NCI-H526 treated with DMSO at 0.1 percent for 48 hours (cell line): ENCODE measurements at regions not wholly inside any gene's neighbourhood (a gene's known extent, or its start where the extent isn't known, plus 50 kb on each side); places are given as distances from the start of the nearest gene placed in this dataset.
A peak's percentile ranks its signal among the peaks of the same experiment; 100 is the strongest.

ENCODE experiments used
- DNase-seq: peaks from one replicate; lab custom pipeline; 2025; lab: John Stamatoyannopoulos, UW

DNA sequence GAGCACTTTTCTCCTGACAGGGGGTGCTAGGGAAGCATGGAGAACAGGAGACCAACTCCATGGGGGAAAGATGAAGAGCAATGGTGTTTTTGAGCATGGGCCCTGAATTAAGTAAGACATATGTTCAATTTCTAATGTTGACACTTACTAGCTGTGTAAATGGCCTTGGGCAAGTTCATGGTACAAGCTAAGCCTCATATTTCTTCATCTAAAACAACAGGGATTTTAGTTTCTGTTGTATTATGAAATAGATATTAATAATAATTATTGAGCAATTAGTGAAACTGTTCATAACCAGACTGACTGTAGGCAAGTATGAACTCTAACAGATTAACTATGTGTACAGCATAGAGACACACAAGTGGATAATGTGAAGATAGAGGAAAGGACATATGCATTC is 515.0 kb upstream of the FAT1 start:
- DNase-seq = no peak

DNA sequence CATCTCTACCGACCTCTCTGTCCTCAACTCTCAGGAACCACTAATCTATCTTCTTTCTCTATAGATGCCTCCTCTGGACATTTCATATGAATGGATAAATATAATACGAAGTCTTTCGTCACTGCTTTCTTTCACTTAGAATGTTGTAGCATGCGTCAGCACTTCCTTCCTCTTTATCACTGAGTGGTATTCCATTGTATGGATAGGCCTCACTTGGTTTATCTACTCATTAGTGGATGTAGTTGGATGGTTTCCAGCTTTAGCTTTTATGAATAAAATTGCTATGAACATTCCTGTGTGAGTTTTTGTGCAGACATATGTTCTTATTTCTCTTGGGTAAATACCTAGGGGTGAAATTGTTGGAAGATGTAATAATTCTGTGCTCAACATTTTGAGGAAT is 528.2 kb upstream of the FAT1 start:
- no peak for DNase-seq

DNA sequence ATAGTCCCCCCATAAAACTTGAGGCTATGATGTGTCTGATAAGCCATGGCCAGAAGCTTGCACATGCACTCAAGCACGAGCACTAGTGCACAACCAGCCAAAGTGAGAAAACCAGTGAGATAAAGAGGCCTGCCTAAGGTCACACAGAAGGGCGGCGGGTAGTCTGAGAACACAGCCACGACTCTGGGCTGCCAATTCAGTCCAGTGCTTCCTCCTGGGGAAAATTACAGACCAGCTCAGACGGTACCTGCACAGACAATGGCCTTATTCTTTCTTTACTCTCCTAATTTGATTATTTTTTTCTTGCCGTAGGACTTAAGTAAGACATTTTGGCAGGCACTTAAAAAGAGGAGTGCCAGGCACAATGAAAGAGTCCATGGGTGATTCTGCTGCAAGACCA is 533.2 kb upstream of the FAT1 start:
- peak; percentile 9 for DNase-seq

DNA sequence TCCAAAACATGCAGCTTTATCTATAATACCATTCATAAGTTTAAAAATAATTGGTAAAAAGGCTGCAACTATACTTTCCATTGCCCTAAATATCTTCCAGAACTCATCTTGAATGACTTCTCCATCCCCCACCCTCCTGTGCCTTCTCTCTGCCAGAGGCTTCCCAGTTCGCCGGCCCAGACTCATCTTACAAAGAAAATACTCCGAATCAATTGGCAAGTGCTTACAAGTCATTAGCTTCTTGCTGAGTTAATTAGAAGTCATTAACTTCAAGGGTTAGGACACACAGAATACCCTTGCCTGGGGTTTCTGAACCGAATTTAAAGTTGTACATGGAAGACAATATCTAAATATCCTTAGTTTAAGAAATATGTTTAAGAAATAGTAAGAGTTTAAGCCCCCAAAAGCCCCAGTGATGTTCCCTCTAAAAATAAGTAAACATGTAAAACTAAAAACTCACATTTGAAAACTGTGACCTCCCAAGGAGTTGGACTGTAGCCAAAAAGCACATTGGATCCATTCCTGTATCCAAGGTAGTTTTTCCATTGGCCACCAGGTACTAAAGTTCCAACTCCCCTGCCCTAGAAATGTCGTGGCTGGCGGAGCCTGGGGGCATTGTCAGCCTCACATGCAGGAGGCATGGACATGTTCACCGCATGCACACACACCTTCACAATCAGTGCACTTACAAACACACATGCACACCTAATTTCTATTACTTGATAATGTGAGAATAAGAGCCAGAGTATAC is 535.2 kb upstream of the FAT1 start:
- DNase-seq = no peak

DNA sequence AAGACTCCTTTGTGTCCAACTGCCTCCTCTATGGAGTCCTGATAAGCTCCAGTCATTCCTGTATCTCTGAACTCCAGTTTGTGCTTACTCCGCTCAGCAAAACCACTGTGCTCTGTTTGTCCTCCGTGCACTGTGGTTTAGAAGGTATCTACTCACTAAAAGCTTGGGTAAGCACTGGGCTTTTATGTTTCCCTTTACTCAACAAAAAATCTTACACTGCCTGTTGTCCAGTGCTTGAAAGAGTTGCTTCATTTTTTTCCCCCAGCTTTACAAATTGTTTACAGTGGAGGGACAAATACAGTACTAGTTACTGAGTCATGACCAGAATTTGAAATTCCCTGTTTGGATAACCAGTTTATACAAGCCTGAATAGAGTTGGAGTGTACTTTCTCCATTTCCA is 545.3 kb upstream of the FAT1 start:
- DNase-seq = no peak

DNA sequence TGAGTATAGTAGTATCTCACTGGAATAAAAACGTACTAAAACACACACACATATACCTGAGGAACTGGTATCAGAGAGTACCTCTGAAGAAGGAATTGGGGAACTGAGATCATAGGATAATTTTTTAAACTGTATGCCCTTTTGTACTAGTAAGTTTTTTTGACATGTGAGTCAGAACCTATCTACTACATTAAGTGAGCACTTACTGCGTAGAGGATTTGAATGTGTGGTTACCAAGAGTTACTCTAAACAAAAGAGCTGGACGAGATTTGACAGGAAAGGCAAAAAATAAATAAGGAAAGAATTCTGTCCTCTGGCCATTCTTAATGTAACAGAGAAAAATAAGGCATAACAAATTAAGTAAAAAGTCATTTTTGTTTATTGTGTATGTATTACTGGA is 546.5 kb upstream of the FAT1 start:
- no peak for DNase-seq

DNA sequence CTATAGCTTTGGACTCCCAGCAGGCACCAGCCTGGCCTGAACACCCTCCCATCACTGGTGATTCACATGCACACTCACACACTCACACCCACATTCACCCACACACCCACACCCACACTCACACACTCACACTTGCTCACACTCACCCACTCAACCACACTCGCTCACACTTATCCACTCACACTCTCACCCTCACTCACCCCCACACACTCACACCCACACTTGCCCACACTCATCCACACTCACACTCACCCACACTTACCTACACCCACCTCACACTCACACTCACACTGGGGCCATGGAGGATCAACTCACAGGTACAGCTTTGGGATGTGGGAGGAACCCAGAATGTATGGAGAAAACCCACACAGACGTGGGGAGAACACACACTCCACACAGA is 548.2 kb upstream of the FAT1 start:
- DNase-seq = no peak

DNA sequence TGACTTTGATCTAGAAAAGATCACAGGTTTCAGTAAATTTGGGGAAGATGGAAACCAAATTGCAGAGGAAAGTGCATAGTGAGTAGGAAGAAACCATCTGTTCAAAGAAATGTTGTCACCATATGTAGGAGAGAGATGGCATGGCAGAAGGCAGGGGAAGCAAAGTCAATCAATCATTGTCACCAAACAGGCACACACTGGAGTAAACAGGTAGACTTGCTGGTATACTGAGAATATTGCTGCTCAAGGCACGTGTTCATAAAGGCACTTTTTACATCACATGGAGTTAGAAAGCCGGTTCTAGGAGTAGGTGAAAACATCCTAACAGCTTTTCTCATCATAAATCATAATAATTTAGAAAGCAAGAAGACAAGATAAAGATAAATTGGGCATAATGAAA is 550.5 kb upstream of the FAT1 start:
- no peak for DNase-seq

DNA sequence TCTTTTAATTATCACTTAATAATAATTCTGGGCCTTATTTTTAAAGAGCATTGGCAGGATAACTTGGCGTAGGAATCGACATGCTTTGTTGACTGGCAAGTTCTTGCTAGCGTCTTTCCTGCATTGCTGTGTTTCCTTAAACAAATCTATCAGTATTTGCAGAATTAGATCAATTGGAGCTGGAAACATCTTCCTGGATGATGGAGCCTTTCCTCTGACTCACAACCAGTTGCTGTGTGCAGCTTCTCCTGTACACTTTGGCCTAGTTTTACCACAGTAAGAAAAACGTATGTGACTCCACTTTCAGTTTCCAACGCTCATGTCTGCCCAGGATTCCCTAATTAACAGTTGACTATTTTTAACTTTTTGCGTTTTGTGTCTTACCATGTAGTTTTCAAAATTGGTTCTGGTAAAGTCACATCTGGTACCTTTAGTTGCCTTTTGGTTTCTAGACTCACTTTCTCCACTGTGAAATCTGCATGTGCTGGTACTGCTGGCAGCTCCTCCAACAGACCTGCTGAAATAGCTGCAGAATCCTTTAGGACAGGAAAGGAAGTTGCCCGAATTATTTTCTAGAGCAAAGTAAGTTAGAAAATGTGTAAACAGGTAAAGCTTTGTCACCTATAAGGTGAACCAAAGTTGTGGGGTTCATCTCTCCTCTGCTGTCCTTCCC is 553.2 kb upstream of the FAT1 start:
- DNase-seq = no peak

DNA sequence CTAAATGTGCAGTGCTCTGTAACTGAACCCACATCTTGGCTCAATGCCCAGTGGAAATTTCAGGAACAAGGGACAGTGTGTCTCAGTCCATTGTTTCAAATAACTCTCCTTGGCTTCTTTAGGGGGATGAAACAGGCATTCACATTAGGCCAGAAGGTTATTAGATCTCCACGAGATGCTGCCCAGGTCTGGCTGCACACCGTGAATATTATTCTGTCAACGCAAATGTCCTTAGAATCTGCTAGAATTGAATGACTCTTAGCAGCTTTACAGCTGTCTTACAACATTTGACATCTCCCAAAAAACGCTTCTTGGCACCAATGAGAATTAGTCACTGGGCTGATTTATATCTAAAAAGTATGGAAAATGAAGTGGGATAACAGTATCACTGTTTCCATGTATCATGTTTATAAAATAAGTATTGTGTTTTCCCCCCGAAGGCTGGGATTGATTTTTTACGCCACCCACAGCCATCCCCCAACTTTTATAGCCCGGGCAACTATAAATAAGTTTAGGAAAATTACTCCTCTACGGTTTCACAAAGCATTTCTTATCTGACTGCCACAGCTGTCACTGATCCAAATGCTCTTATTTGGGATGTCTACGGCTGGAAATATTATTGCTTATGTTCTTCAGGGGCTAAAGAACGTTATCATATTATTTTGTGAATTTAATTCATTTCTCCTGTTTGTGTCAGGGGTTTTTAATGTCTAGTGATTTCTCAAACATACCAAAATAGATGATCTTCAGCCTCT is 559.7 kb upstream of the FAT1 start:
- no peak for DNase-seq

DNA sequence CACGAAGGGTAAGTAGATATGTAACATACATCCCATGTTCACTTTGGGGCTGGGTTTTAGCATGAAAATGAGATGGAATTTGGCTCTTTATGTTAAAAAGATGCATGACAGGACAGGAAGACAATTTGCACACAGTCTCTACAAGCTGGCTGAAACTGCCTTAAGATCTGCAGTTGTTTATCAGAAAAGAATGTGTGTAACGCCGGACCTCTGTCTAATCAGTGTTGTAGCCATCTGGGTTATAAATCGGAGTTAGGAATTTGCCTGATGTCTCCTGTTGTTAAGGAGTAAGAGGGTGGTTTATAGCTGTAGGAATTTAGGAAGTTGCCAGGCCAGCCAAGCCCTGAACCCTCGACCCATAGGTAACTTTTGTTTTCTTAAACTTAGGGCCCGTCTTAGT is 562.9 kb upstream of the FAT1 start:
- DNase-seq = no peak

DNA sequence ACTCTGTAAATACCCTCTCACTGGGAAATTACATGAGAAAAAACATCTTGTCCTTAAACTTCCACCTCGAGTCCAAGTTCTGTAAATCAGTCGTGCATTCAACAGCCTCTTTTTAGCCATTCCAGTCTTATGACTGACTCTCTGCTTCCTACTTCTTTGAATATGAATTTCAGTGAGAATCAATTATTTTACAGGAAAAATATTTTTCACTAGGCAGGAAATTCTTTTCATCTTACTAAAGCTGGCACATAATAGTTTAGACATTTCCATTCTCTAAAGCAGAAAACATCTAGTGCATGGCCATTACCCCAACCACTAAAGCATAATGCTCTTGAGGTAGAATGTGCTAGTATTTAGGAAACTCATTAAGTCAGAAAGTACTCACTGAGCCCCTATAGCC is 565.7 kb upstream of the FAT1 start:
- no peak for DNase-seq

DNA sequence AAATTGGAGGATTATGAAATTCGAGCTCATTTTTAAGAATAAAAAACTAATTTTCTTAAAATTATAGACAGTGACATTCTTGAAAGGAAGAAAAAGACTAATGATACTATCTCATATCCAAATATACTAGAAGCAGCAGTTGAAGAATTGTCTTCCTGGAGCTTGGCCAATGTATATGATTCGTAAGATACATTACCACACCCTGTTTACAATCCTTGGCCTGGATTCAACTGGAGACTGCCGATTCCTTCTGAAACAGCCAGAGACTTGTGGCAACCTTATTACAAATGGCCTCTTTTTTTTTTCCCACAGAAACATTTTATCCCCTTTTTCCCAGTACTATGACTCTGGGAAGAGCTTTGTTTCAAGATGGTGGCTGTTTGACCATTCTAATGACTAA is 571.2 kb upstream of the FAT1 start:
- no peak for DNase-seq

DNA sequence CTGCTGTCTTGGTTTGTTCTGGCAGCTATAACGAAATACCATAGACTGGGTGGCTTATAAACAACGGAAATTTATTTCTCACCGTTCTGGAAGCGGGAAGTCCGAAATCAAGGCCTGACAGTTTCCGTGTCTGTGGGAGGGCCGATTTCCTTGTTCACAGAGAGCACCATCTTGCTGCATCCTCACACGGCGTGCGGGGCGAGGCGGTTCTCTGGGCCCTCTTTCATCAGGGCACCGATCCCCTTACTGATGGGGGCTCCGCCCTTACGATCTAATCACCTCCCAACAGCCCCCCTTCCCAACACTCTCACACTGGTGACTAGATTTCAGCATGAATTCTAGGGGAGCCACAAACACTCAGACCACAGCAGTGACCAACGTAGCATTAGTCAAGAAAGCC is 578.3 kb upstream of the FAT1 start:
- DNase-seq = no peak

DNA sequence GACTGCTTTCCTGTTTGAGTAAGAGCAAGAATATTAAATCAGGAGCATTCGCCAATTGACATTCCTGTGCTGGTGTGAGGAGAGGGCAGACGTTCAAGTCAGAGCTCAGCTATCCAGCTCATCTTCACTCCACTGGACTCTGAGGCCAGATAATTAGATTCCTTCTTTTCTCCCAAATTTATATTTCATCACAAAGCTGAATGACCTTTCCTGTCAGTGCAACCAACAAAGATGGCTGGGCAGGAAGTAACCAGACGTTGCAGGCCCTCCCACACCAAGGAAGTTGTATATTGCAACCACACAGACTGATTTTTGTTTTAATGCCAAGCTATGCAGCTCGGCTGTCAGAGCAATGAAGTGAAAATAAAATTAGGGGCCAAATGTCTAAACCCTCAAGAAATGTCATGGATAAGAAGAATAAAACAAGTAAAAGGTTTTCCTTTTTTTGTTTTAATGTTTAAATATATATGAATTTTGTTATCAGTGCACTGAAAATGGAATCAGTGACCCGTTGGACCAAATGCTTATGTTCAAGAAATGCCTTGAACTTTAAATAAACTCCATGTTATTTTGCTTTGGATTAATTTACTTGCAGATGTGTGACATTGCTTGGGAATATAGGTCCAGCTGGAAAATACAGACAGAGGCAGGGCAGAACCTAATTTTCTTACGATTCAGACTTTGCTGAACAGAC is 578.9 kb upstream of the FAT1 start:
- DNase-seq = no peak

DNA sequence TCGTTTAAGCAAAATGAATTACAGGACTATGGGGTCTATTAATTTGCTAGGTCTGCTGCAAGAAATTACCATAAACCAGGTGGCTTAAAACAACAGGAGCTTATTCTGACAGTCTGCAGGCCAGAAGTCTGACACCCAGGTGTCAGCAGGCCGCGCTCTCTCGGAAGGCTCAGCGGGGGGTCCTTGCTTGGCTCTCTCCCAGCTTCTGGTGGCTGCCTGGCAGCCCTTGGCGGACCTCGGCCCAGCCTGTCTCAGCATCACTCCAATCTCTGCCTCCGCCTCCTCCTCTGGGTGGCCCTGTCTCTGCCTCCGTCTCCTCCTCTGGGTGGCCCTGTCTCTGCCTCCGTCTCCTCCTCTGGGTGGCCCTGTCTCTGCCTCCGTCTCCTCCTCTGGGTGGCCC is 580.5 kb upstream of the FAT1 start:
- DNase-seq = no peak

DNA sequence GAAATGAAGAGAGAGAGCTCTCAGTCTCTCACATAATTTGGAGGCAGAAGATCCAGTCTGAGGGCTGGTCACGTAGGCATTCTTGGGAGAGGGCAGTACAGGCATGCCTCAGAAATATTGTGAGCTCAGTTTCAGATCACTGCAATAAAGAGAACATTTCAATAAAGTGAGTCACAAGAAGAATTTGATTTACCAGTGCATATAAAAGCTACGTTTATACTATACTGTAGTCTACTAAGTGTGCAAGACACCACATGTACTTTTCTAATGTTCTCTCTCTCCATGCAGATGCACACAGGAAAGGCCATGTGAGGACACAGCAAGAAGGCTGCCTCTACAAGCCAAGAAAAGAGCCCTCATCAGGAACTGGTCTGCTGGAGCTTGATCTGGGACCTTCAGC is 583.5 kb upstream of the FAT1 start:
- DNase-seq = no peak

DNA sequence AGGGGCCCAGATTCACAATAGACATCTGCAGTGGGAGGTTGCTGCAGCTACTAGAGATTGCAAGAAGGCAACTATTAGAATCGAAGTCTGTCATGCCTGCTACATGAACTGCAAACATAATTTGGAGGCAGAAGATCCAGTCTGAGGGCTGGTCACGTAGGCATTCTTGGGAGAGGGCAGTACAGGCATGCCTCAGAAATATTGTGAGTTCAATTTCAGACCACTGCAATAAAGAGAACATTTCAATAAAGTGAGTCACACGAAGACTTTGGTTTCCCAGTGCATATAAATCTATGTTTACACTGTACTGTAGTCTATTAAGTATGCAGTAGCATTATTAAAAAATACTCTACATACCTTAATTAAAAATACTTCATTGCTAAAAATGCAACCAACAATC is 585.8 kb upstream of the FAT1 start:
- no peak for DNase-seq

DNA sequence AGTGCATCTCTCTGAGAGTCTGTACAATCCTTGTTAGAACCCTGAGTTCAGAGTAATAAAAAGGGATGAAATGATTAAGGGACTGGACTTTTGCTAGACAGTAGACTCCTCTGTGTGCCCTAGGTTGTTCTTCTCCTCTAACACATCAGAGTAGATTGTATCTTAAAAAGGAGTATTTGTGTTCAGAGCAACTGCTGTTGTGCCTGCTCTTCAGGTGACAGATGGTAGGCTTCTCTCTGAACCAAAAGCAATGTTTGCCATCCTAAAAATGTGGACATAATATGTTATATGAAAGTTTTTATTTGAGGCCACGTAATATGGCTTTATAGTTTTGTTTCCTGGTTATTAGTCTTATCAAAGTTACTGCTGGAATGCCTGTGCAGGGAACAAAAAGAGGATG is 588.6 kb upstream of the FAT1 start:
- DNase-seq = no peak

DNA sequence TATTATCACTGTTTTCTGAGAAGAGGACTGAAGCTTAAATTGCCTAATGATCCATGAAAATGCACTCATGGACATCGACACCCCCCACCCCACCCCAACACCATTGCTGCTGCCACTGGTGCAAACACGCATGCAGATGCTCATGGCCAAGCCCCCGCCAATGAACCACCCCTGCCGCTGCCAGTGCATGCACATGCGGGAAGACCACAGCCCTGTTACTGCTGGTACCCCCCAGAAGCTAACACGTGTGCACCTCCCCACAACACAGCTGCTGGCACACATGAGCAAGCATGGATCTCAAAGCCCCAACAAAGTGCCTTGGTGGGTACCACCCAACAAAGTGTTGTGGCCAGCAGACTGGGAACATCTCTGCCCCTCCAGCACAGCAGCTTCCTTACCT is 594.1 kb upstream of the FAT1 start:
- no peak for DNase-seq

DNA sequence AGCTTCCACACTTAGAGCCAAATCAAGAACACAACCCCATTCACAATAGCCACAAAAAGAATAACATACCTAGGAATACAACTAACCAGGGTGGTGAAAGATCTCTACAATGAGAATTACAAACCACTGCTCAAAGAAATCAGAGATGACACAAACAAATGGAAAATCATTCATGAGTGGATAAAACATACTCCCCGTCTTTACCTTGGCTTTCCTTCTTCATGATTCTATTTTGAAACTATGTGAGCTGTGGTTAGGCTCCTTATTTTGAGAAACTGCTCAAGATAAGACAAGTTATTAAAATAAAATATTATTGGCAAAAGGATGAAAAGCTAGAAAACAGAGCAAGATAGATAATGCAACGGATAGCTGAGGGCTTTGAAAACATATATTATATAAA is 598.1 kb upstream of the FAT1 start:
- DNase-seq = no peak

DNA sequence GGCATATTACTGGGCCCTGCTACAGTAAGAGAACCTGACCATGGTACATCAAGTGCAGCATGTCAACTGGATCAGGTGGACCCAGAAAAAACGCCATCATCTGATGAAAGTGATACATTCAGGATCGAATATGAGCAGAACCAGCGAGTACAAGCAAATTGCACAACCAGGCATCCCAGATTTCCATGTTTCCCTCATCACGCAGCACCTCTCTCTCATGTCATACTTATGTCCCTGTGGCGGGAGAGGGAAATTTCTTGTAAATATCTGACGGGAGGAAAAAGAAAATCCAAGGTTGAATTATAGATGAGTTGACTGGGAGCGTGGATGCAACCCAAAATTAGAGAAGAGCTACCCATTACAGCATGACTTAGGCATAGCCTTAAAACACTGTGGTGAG is 608.5 kb upstream of the FAT1 start:
- no peak for DNase-seq

DNA sequence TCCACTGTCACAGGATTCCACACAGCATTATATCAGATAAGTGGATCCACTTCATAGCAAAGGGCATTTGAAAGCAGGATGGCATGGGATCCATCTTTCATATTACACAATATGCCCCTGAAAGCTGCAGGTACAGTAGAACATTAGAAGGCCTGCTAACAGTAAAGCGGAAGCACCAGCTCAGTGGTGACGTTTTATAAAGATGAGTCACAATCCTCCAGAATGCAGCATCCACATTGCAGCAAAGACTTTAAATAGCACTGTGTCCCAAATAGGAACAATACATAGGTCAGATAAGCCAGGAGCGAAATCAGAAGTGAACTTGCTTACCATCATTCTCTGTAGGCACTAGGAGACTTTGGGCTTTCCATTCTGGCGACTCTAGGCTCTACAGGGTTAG is 609.5 kb upstream of the FAT1 start:
- DNase-seq = no peak
